Ishikawa (cell line): ENCODE measurements at regions not wholly inside any gene's neighbourhood (a gene's known extent, or its start where the extent isn't known, plus 50 kb on each side); places are given as distances from the start of the nearest gene placed in this dataset.

ENCODE experiments used
- CEBPB ChIP-seq: IDR thresholded peaks from 2 replicates; pipeline ENCODE4 v1.6.1; 2012
- CREB1 ChIP-seq: IDR thresholded peaks from 2 replicates; pipeline ENCODE4 v1.6.1; 2012; ENCODE audit warnings: low read depth
- EGR1 ChIP-seq: IDR thresholded peaks from 2 replicates; pipeline ENCODE4 v1.6.1; 2012
- EP300 ChIP-seq: IDR thresholded peaks from 2 replicates; pipeline ENCODE4 v1.6.1; 2012; ENCODE audit warnings: borderline replicate concordance
- FOXM1 ChIP-seq: IDR thresholded peaks from 2 replicates; pipeline ENCODE4 v1.6.1; 2012; ENCODE audit warnings: low read depth, borderline replicate concordance
- NFIC ChIP-seq: IDR thresholded peaks from 2 replicates; pipeline ENCODE4 v1.6.1; 2012
- RAD21 ChIP-seq: IDR thresholded peaks from 2 replicates; pipeline ENCODE4 v1.6.1; 2012; ENCODE audit warnings: low read depth
- TAF1 ChIP-seq: IDR thresholded peaks from 2 replicates; pipeline ENCODE4 v1.6.1; 2012; ENCODE audit warnings: low read depth, mild to moderate bottlenecking
- TCF12 ChIP-seq: IDR thresholded peaks from 2 replicates; pipeline ENCODE4 v1.6.1; 2012; ENCODE audit warnings: low read depth
- TEAD4 ChIP-seq: IDR thresholded peaks from 2 replicates; pipeline ENCODE4 v1.6.1; 2012
- YY1 ChIP-seq: IDR thresholded peaks from 2 replicates; pipeline ENCODE4 v1.6.1; 2012; ENCODE audit warnings: low read depth
- ZBTB7A ChIP-seq: IDR thresholded peaks from 2 replicates; pipeline ENCODE4 v1.6.1; 2012; ENCODE audit warnings: low read depth
- TF ChIP-seq, protein P1 (sequence below): IDR thresholded peaks from 2 replicates; pipeline ENCODE4 v1.6.1; 2012
- TF ChIP-seq, protein P2 (sequence below): IDR thresholded peaks from 2 replicates; pipeline ENCODE4 v1.6.1; 2012; ENCODE audit warnings: low read depth, mild to moderate bottlenecking
- TF ChIP-seq, protein P3 (sequence below): IDR thresholded peaks from 2 replicates; pipeline ENCODE4 v1.6.1; 2012

- TF ChIP-seq TEAD4 = no peak
- no peak for TF ChIP-seq CREB1
- no peak for TF ChIP-seq RAD21
- no peak for TF ChIP-seq TCF12
- TF ChIP-seq, protein P1, sequence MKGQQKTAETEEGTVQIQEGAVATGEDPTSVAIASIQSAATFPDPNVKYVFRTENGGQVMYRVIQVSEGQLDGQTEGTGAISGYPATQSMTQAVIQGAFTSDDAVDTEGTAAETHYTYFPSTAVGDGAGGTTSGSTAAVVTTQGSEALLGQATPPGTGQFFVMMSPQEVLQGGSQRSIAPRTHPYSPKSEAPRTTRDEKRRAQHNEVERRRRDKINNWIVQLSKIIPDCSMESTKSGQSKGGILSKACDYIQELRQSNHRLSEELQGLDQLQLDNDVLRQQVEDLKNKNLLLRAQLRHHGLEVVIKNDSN = no peak
- no peak for TF ChIP-seq EGR1
- no peak for TF ChIP-seq EP300
- TF ChIP-seq ZBTB7A = no peak
- TF ChIP-seq, protein P2, sequence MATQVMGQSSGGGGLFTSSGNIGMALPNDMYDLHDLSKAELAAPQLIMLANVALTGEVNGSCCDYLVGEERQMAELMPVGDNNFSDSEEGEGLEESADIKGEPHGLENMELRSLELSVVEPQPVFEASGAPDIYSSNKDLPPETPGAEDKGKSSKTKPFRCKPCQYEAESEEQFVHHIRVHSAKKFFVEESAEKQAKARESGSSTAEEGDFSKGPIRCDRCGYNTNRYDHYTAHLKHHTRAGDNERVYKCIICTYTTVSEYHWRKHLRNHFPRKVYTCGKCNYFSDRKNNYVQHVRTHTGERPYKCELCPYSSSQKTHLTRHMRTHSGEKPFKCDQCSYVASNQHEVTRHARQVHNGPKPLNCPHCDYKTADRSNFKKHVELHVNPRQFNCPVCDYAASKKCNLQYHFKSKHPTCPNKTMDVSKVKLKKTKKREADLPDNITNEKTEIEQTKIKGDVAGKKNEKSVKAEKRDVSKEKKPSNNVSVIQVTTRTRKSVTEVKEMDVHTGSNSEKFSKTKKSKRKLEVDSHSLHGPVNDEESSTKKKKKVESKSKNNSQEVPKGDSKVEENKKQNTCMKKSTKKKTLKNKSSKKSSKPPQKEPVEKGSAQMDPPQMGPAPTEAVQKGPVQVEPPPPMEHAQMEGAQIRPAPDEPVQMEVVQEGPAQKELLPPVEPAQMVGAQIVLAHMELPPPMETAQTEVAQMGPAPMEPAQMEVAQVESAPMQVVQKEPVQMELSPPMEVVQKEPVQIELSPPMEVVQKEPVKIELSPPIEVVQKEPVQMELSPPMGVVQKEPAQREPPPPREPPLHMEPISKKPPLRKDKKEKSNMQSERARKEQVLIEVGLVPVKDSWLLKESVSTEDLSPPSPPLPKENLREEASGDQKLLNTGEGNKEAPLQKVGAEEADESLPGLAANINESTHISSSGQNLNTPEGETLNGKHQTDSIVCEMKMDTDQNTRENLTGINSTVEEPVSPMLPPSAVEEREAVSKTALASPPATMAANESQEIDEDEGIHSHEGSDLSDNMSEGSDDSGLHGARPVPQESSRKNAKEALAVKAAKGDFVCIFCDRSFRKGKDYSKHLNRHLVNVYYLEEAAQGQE = no peak
- no peak for TF ChIP-seq NFIC
- TF ChIP-seq, protein P3, sequence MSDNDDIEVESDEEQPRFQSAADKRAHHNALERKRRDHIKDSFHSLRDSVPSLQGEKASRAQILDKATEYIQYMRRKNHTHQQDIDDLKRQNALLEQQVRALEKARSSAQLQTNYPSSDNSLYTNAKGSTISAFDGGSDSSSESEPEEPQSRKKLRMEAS = no peak
- no peak for TF ChIP-seq YY1
- no peak for TF ChIP-seq CEBPB
- no peak for TF ChIP-seq FOXM1
- no peak for TF ChIP-seq TAF1
Observed at GRCh38 chr13:93118081-93118615, 108.5 kb upstream of the GPC6 start.

DNA sequence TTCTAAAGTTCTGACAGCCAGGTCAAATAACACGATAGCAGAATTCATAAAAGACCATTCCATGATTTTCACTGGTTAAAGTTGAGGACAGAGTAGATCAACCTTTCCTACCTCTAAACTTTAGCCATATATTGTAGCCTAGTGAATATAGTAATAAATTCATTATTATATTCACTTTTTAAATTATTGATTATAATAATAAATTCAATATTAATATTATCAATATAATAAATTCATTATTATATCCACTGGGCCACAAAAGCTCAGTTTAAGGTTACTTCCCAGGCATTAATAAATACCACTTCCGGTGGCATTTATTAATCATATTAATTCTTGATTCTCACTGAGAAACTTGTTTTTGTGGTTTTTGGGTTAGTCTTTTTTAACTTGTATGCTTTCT, 85.7 kb upstream of the GPC6 start:
- TF ChIP-seq NFIC (no peak), TCF12 (no peak), CEBPB (no peak)

DNA sequence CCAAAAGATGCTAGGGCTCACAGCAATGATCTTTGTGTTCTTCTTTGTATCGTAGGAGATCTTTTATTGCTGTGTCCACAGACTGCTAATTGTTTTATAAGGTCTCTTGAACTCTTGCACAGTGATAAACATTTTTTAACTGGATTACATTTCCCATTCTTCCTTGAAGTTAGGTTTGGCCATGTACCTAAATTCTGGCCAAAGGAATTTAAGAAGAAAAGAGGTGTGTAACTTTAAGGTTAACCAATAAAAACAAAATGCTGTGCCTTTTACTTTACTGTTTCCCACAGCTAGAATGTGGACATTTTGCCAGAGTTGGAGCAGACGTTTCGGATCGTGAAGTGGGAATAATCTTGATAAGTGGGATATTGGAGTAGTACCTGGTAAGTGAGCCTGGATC, 82.6 kb upstream of the GPC6 start:
- no peak for TF ChIP-seq NFIC
- no peak for TF ChIP-seq YY1
- TF ChIP-seq, protein P1 = no peak
- TF ChIP-seq TEAD4 = no peak
- TF ChIP-seq, protein P2 = no peak
- TF ChIP-seq RAD21 = no peak
- no peak for TF ChIP-seq CEBPB
- no peak for TF ChIP-seq TAF1

- TF ChIP-seq CREB1 = no peak
- no peak for TF ChIP-seq YY1
- no peak for TF ChIP-seq RAD21
- no peak for TF ChIP-seq TAF1
- no peak for TF ChIP-seq CEBPB
- TF ChIP-seq, protein P2 = no peak
- no peak for TF ChIP-seq ZBTB7A
- TF ChIP-seq, protein P1 = no peak
- TF ChIP-seq TEAD4 = no peak
- no peak for TF ChIP-seq NFIC
Observed at GRCh38 chr13:93145199-93145598, 81.4 kb upstream of the GPC6 start.

DNA sequence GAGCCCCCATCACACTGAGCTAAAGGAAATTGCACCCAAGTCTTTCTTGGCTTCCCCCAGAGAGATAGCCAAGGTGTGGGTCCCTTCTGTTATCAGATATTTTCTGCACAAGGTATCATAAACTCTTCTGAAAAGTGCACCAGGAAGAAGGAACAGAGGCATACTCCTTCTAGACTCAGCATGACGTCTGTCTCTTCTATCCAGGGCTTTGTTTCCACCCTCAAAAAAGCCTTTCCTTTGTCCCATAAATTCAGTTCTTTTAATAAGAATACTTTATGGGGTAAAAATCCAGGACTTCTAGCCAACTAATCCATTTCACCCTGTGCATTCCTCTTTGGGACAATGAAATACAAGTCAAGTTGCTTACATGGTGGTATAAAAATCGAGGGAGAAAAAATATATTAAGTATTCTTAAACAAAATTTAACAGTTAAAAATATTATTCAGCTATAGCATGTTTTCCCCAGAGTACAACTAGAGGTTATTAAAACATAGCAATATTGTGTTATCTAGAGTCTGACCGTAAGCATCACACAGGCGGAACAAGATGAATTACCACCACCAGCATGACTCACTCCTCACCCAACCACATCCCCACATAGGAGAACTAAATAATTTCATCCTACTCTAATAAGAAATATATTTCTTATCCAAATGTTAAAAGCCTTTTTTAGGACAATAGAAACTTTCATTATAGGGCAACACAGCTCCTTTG, 79.9 kb upstream of the GPC6 start:
- TF ChIP-seq FOXM1 (no peak), NFIC (no peak), EGR1 (no peak), TCF12 (no peak), TEAD4 (no peak), RAD21 (no peak), TAF1 (no peak), ZBTB7A (no peak), CEBPB (no peak), YY1 (no peak), CREB1 (no peak), EP300 (no peak)
- TF ChIP-seq, protein P2 = no peak
- TF ChIP-seq, protein P3 = no peak
- TF ChIP-seq, protein P1 = no peak
